WTC11 (cell line): ENCODE measurements at regions not wholly inside any gene's neighbourhood (a gene's known extent, or its start where the extent isn't known, plus 50 kb on each side); places are given as distances from the start of the nearest gene placed in this dataset.

ENCODE experiments used
- CREB1 ChIP-seq: sonication (generic); formaldehyde crosslinking; IDR thresholded peaks from 2 replicates; pipeline ENCODE4 v1.8.0; 2023; ENCODE audit warnings: mild to moderate bottlenecking, missing genetic modification reagents
- CTCF ChIP-seq: fragments of 200-600 bp; IDR thresholded peaks from 2 replicates; pipeline ENCODE4 v1.8.0; 2022; ENCODE audit warnings: antibody characterized with exemption

DNA sequence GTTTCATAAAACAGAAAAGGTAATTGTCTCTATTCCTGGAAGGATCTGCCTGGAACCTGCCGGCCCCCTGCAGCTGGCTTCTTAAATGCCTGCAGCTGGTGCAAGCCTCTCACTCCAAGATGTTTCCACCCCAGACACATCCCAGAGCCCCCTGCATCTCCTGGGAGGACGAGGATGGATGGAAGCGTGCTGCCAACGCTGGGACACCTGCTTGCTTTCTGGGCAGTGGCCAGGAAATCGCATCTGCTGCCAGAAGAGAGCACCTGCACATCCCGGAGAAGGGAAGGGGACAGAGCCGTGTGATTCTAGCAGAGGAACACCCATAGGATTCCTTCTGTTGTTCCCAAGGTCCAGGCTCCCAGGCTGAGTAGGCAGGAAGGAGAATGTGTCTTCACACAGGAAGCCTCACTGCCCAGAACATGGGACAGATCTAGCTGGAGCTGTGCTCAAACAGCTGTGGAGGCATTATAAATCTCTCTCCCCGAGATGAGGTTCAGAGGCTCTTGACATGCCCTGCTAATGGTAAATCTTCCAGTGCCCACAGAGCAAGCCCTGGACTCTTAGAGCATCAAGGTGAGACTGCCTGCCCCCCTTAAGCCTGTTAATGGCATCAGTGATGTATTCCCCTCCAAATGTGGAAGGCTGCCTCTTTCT lies 138.8 kb upstream of the MAP1LC3B2 start:
- TF ChIP-seq CREB1 (CRISPR knock-in tag) = no peak
- no peak for TF ChIP-seq CTCF
